Stomach (tissue), 8 donors: ENCODE measurements at regions not wholly inside any gene's neighbourhood (a gene's known extent, or its start where the extent isn't known, plus 50 kb on each side); places are given as distances from the start of the nearest gene placed in this dataset.

Source experiments
- DNase-seq, 2 donors: peaks; one replicate each; pipeline versions ENCODE4 v3.0.0 to v3.0.0-alpha.2; 2013 to 2019
- H3K27ac ChIP-seq, 5 donors: fragments of 200-600 bp in 4 of 5; sonication (generic) in 4 of 5; one replicate each; pipeline ENCODE4 v1.5.1; 2013 to 2019; ENCODE audit warnings: mild to moderate bottlenecking in 1 of 5, moderate library complexity in 1 of 5
- H3K27me3 ChIP-seq, 3 donors: fragments of 200-600 bp; sonication (generic); one replicate each; pipeline ENCODE4 v1.5.1; 2017 to 2019; ENCODE audit warnings: mixed run types in 1 of 3
- H3K36me3 ChIP-seq, 4 donors: fragments of 200-600 bp; sonication (generic); 1 replicate in 3 of 4; 2 replicates in 1 of 4; pipeline ENCODE4 v1.5.1; 2016 to 2019
- H3K4me1 ChIP-seq, 4 donors: fragments of 200-600 bp; sonication (generic); one replicate each; pipeline ENCODE4 v1.5.1; 2016 to 2019
- H3K4me3 ChIP-seq, 4 donors: fragments of 200-600 bp; sonication (generic) in 3 of 4; one replicate each; pipeline ENCODE4 v1.5.1; 2016 to 2019; ENCODE audit warnings: mild to moderate bottlenecking in 1 of 4
- H3K9me3 ChIP-seq, 4 donors: fragments of 200-600 bp; sonication (generic); one replicate each; pipeline ENCODE4 v1.5.1; 2016 to 2019
- EP300 ChIP-seq: sonication (generic); formaldehyde crosslinking; IDR thresholded peaks from one replicate; pipeline ENCODE4 v1.6.1; 2017; ENCODE audit warnings: antibody characterized with exemption
- POLR2A ChIP-seq, 4 donors: fragments of 450-650 bp; IDR thresholded peaks; one replicate each; pipeline ENCODE4 v1.6.1; 2016; ENCODE audit warnings: antibody characterized with exemption in 4 of 4, control low read depth in 2 of 4, mild to moderate bottlenecking in 1 of 4, moderate library complexity in 1 of 4
- POLR2AphosphoS5 ChIP-seq, 3 donors: sonication (generic); formaldehyde crosslinking; IDR thresholded peaks; one replicate each; pipeline ENCODE4 v1.6.1; 2016; ENCODE audit warnings: antibody characterized with exemption in 3 of 3
- WGBS, 5 donors: extraction: QIAGEN DNeasy Blood & Tissue Kit in 3 of 5; methylation state at CpG; one replicate each; pipeline versions ENCODE4 v1.1.5 to v1.1.7; 2013 to 2018; 5-methylcytosine and 5-hydroxymethylcytosine counted together
- intact Hi-C: fragments of 100-400 bp; cut with DNase I; formaldehyde crosslinking; loops from one replicate; pipeline ENCODE4 v1.15.1; 2023; ENCODE audit warnings: low total_unique reads
- TF ChIP-seq, protein P1 (sequence below), 7 experiments: fragments of 450-650 bp in 4 of 7; fragments of 200-600 bp in 3 of 7; sonication (generic) in 3 of 7; IDR thresholded peaks; one replicate each; pipeline ENCODE4 v1.5.1; 2016 to 2019; ENCODE audit warnings: antibody characterized with exemption in 7 of 7, control low read depth in 2 of 7, mild to moderate bottlenecking in 1 of 7
- donor health status: healthy with polysubstance abuse.
- donor health status: Bipolar disorder and iron deficiency.
- donor health status: healthy.

- 33 to 71% (median 41%) methylated on average over 2 of the region's 2 CpGs for WGBS, 5 donors
- Histone ChIP-seq H3K9me3 (peaks cover 0 to 5% (median 0%) of the 10 kb centered on the region in 4 donors), H3K4me1 (no peaks in the 10 kb centered on the region), H3K27me3 (no peaks in the 10 kb centered on the region), H3K4me3 (no peak overlapping the region), H3K27ac (no peak overlapping the region), H3K36me3 (no peaks in the 10 kb centered on the region)
- intact Hi-C loops = no loop called here
- no peak for DNase-seq
- TF ChIP-seq, protein P1, sequence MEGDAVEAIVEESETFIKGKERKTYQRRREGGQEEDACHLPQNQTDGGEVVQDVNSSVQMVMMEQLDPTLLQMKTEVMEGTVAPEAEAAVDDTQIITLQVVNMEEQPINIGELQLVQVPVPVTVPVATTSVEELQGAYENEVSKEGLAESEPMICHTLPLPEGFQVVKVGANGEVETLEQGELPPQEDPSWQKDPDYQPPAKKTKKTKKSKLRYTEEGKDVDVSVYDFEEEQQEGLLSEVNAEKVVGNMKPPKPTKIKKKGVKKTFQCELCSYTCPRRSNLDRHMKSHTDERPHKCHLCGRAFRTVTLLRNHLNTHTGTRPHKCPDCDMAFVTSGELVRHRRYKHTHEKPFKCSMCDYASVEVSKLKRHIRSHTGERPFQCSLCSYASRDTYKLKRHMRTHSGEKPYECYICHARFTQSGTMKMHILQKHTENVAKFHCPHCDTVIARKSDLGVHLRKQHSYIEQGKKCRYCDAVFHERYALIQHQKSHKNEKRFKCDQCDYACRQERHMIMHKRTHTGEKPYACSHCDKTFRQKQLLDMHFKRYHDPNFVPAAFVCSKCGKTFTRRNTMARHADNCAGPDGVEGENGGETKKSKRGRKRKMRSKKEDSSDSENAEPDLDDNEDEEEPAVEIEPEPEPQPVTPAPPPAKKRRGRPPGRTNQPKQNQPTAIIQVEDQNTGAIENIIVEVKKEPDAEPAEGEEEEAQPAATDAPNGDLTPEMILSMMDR (IDR thresholded peaks at IDR 0.05) = no peak
- TF ChIP-seq POLR2AphosphoS5 (IDR thresholded peaks at IDR 0.05) = no peak
- no peak for TF ChIP-seq POLR2A (IDR thresholded peaks at IDR 0.05)
These were observed 181.5 kb upstream of the TRIM24 start for GRCh38 chr7:138278601-138279000.

DNA sequence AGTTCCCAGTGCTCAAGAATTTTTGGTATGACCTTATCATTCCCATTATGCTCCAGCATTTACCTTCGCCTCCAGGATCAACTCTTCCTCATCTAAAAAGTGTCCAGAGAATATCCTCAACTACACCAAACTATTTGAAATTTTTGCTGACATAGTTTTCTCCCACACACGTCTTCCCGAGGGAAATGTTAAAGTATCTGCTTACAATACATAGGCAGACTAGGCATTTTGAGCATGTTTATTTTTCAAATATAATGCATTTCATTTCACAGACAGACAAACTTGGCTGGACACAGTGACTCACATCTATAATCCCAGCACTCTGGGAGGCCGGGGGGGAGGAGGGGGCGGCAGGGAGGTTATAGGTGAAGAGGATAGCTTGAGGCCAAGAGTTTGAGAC is 177.1 kb upstream of the TRIM24 start:
- TF ChIP-seq POLR2A (IDR thresholded peaks at IDR 0.05) (no peak), EP300 (no peak), POLR2AphosphoS5 (IDR thresholded peaks at IDR 0.05) (no peak)
- TF ChIP-seq, protein P1 (IDR thresholded peaks at IDR 0.05) = no peak
- no peaks in the 10 kb centered on the region for H3K4me1 ChIP-seq
- no peaks in the 10 kb centered on the region for H3K36me3 ChIP-seq
- no peaks in the 10 kb centered on the region for H3K9me3 ChIP-seq
- H3K4me3 ChIP-seq = no peak overlapping the region
- WGBS, 5 donors = 62 to 85% (median 80%) methylated on average over 5 of the region's 5 CpGs
- DNase-seq = no peak
- no peak overlapping the region for H3K27ac ChIP-seq
- intact Hi-C loops = no loop called here
- no peaks in the 10 kb centered on the region for H3K27me3 ChIP-seq

DNA sequence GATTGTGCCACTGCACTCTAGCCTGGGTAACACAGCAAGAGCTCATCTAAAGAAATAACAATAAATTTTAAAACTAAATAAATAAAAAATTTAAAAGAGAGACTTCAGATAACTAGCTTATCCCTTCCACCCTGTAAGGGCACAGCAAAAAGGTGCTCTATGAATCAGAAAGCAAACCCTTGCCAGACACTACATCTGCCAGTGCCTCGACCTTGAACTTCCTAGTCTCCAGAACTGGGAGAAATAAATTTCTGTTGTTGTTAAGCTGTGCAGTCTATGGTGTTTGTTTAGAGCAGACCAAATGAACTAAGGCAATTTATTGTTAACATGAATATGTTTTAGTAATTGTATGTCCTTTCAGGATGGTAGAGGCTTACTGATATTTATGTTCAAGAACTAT is 174.9 kb upstream of the TRIM24 start:
- no peak overlapping the region for H3K27ac ChIP-seq
- H3K4me3 ChIP-seq = no peak overlapping the region
- H3K4me1 ChIP-seq = no peaks in the 10 kb centered on the region
- no peaks in the 10 kb centered on the region for H3K27me3 ChIP-seq
- H3K9me3 ChIP-seq = peaks cover 4 to 10% (median 8%) of the 10 kb centered on the region in 4 donors
- 48 to 96% (median 65%) methylated on average over 1 of the region's 1 CpG for WGBS, 5 donors
- TF ChIP-seq POLR2AphosphoS5 (IDR thresholded peaks at IDR 0.05) (no peak), POLR2A (IDR thresholded peaks at IDR 0.05) (no peak), EP300 (no peak)
- TF ChIP-seq, protein P1 (IDR thresholded peaks at IDR 0.05) = no peak
- no peaks in the 10 kb centered on the region for H3K36me3 ChIP-seq
- intact Hi-C loops = no loop called here
- no peak for DNase-seq

GRCh38 chr7:138286846-138287245 is 173.2 kb upstream of the TRIM24 start:
- WGBS, 5 donors = 57 to 80% (median 70%) methylated on average over 3 of the region's 3 CpGs
- no peaks in the 10 kb centered on the region for H3K4me1 ChIP-seq
- intact Hi-C loops = no loop called here
- no peaks in the 10 kb centered on the region for H3K27me3 ChIP-seq
- H3K9me3 ChIP-seq = peaks cover 4 to 17% (median 9%) of the 10 kb centered on the region in 4 donors
- H3K36me3 ChIP-seq = no peaks in the 10 kb centered on the region
- no peak for TF ChIP-seq POLR2A (IDR thresholded peaks at IDR 0.05)
- no peak for TF ChIP-seq POLR2AphosphoS5 (IDR thresholded peaks at IDR 0.05)
- no peak for TF ChIP-seq EP300
- TF ChIP-seq, protein P1 (IDR thresholded peaks at IDR 0.05) = no peak
- no peak overlapping the region for H3K4me3 ChIP-seq
- H3K27ac ChIP-seq = no peak overlapping the region
- DNase-seq = no peak
